Ammon's horn (tissue), 1 donor: ENCODE measurements at regions not wholly inside any gene's neighbourhood (a gene's known extent, or its start where the extent isn't known, plus 50 kb on each side); places are given as distances from the start of the nearest gene placed in this dataset.
"Not testable (repeated sequence)": the region's sequence is repeated elsewhere in the genome, so short reads cannot be mapped to it uniquely, and the experiment has no call there.

Experiments
- DNase-seq: peaks from one replicate; pipeline ENCODE4 v3.0.0-alpha.2; 2016; ENCODE audit warnings: low spot score

DNA sequence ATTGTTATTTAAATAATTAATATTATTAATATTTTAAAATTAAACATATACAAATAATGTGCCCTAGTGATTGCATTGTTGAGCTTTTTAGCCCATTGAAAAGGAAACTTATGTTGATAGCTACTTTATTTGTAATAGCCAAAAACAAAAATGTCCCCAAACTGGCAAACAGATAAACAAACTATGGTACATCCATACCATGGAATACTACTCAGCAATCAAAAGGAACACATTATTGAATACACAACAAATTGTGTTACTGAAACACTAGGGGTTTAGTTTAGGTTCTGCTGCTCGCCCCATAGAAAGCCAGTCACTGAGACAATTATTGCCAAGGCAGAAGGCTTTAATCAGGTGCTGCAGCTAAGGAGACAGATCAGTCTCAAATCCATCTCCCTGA, 239.7 kb upstream of the KITLG start:
- no peak for DNase-seq

- no peak for DNase-seq
These were observed 235.9 kb upstream of the KITLG start for GRCh38 chr12:88816201-88816600.

GRCh38 chr12:88814779-88815178, 234.5 kb upstream of the KITLG start:
- DNase-seq = no peak

GRCh38 chr12:88812610-88813009, 232.3 kb upstream of the KITLG start:
- DNase-seq = no peak

DNA sequence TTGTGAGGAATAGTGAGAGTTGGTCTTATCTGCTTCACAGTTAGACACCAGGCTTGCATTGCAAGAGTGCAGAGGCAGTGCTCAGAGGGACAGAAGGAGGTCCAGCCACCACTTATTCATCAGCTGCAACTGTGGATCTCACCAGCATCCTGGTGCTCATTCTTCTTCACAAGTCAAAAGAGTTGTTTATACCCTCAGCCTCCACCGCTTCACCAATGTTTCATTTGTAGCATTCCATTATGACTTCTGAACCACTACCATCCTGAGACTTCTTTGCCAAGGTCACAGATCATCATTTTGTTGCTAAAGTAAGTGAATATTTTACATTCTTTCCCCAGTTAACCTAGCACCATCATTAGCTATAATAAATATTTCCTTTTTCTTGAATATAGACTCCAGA, 230.5 kb upstream of the KITLG start:
- no peak for DNase-seq

DNA sequence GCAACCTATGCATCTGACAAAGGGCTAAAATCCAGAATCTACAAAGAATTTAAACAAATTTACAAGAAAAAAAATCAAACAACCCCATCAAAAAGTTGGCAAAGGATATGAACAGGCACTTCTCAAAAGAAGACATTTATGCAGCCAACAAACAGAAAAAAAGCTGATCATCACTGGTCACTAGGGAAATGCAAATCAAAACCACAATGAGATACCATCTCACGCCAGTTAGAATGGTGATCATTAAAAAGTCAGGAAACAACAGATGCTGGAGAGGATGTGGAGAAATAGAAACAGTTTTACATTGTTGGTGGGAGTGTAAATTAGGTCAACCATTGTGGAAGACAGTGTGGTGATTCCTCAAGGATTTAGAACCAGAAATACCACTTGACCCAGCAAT, 229.6 kb upstream of the KITLG start:
- not testable (repeated sequence) for DNase-seq

- DNase-seq = no peak
These were observed 225.4 kb upstream of the KITLG start for GRCh38 chr12:88805692-88806091.

GRCh38 chr12:88805286-88805685, 225.0 kb upstream of the KITLG start:
- DNase-seq = no peak

GRCh38 chr12:88802096-88802706, 221.9 kb upstream of the KITLG start:
- DNase-seq = no peak

- no peak for DNase-seq
These were observed 221.2 kb upstream of the KITLG start for GRCh38 chr12:88801227-88802095.

DNA sequence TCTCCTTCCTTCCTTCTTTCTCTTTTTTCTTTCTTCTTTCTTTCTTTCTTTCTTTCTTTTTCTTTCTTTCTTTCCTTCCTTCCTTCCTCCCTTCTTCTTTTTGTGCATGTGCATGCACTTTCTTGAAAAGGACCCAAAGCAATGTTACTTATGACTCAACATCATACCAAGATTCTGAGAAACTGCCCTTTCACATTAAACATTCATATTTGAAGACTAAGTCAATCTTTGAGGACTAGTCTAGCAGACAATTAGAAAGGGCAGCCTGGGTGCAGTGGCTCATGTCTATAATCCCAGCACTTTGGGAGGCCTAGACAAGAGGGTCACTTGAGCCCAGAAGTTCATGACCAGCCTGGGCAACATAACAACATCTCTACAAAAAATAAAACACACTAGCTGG, 212.8 kb upstream of the KITLG start:
- DNase-seq = no peak

DNA sequence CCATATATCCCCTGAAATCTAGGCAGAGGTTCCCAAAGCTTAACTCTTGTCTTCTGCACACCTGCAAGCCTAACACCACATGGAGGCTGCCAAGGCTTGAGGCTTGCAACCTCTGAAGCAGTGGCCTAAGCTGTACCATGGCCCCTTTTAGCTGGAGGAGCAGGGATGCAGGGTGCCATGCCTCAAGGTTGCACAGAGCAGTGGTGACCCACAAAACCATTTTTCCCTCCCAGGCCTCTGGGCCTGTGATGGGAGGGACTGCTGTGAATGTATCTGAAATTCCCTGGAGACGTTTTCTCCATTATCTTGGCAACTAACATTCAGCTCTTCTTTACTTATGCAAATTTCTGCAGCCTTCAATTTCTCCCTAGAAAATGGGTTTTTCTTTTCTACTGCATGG, 210.0 kb upstream of the KITLG start:
- no peak for DNase-seq

DNA sequence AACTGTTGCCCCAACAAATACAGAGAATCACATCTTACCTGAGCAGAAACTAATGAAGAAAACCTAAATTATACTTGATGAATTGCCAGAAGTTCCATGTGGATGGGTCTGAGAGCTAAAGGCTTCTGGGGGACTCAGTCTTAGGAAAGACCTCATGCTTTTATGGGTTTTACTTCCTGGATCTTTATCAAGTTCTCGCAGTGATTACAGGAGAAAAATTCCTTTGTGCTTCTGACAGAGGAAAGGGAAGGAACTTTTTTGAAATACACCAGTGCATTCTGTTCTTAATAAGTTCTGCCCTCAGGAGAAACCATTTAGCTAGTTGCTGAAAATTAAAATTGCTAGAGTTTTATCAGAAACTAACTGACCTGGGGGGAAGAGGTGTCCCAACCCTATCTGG, 203.9 kb upstream of the KITLG start:
- no peak for DNase-seq

- DNase-seq = no peak
These were observed 202.1 kb upstream of the KITLG start for GRCh38 chr12:88782351-88782750.

GRCh38 chr12:88781909-88782308, 201.6 kb upstream of the KITLG start:
- no peak for DNase-seq

- no peak for DNase-seq
These were observed 197.8 kb upstream of the KITLG start for GRCh38 chr12:88778064-88778463.

DNA sequence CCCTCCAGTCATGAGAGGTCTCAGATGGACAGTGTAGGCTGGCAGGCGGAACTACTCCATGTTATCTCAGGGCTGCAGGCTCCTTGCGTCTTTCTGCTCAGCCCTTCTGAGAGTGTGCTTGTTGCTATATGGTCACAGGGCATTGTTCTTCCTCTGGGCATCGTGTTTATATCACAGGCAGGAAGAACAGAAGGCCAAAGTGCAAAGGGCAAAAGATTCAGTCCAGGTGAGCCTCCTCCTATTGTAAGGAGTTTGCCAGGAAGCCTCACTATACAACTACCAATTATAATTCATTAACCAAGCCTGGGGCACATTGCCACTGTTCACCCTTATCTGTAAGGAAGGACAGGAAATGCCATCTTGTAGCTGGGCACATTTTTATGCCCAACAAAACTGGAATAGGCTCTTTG, 195.5 kb upstream of the KITLG start:
- no peak for DNase-seq

GRCh38 chr12:88767699-88768098, 187.4 kb upstream of the KITLG start:
- DNase-seq = no peak

DNA sequence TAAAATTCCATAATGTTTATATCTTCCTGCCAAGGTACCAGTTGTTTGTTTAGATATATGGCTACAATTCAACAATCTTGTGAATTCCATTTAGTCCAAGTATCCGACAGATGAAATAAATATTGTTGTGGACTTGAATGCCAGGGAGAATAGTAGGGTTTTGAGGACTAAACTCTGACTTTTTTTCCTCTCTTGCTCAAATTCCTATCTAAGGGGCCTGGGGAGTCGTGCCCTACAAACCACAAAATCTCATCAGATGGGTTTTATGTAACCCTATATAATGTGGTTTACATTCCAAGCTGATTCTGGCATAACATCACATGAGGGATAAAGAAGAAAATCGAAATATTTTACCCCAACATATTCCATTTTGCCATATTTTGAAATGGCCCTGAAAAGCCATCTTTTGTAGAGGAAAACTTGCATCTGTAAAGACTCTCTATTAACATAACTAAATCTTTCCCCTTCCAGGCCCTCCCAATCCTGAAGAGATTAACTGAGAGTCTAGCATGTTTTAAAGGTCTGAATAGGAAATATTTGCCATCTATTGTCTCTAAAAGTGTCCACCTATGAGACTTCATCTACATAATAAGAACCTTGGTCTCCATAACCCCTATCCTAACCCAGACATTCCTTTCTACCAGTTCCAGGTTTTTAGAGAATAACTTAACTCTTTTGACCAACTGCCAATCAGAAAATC, 184.7 kb upstream of the KITLG start:
- no peak for DNase-seq

GRCh38 chr12:88763536-88764100, 183.3 kb upstream of the KITLG start:
- DNase-seq = no peak

DNA sequence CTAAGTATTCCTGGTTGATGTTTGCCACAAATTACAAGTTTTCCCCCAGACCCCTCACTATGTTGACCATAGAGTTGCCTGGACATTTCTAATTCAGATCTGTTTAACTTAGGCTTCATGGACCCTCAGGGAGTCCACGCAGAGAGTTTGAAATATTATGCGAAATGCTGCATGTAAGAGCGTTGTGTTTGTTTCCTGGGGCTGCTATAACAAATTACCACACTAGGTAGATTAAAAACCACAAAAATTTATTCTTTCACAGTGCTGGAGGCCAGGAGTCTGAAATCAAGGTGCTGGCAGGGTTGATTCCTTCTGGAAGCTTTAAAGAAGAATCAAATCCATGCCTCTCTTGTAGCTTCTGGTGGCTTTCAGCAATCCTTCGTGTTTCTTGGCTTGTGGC, 177.9 kb upstream of the KITLG start:
- DNase-seq = no peak

DNA sequence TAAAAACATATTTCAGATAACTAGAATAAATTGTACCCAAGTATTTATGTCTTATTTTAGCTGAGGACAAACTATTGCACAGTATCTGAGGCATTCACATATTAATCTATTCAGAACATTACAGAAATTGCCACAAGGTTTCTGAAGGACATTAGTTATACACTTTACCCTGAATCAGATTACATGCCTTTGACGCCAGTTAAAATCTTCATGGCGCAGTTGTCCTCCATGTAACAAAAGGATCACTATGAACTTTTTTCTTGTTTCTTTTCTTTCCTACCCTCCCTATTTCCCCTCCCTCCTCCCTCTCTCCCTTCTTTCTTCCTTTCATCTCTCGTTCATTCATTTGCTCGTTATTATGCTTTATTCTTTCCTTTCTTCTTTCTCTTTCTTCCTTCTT, 176.6 kb upstream of the KITLG start:
- no peak for DNase-seq

GRCh38 chr12:88756153-88756552, 175.9 kb upstream of the KITLG start:
- no peak for DNase-seq
